Esophagus squamous epithelium (tissue), 4 donors: ENCODE measurements at regions not wholly inside any gene's neighbourhood (a gene's known extent, or its start where the extent isn't known, plus 50 kb on each side); places are given as distances from the start of the nearest gene placed in this dataset.

Experiments
- POLR2A ChIP-seq, 4 donors: fragments of 450-650 bp; IDR thresholded peaks; one replicate each; pipeline ENCODE4 v1.6.1; 2017; ENCODE audit warnings: antibody characterized with exemption in 4 of 4, mild to moderate bottlenecking in 4 of 4, moderate library complexity in 3 of 4
- TF ChIP-seq, protein P1 (sequence below), 6 experiments: fragments of 450-650 bp in 4 of 6; fragments of 200-600 bp in 2 of 6; sonication (generic) in 2 of 6; IDR thresholded peaks; one replicate each; pipeline ENCODE4 v1.5.1; 2016 to 2019; ENCODE audit warnings: antibody characterized with exemption in 6 of 6, mild to moderate bottlenecking in 4 of 6, moderate library complexity in 4 of 6

DNA sequence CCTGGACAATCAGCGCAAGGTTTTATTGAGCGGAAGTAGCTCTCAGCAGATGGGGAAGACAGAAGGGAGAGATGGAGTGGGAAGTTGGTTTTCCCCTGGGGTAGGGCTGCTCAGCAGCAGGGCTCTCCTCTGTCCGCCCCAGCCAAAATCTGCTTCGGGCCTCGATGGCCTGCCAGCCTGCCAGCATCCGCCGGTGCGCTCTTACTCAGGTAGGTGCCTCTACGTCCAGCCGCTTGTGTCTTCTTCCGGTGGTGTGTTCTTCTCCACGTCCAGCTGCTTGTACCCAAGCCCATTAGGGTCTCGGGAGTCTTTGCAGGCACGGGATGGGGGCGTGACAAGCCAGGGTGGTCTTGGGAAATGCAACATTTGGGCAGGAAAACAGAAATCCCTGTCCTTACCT is 1340.0 kb upstream of the MAP3K7 start:
- TF ChIP-seq, protein P1, sequence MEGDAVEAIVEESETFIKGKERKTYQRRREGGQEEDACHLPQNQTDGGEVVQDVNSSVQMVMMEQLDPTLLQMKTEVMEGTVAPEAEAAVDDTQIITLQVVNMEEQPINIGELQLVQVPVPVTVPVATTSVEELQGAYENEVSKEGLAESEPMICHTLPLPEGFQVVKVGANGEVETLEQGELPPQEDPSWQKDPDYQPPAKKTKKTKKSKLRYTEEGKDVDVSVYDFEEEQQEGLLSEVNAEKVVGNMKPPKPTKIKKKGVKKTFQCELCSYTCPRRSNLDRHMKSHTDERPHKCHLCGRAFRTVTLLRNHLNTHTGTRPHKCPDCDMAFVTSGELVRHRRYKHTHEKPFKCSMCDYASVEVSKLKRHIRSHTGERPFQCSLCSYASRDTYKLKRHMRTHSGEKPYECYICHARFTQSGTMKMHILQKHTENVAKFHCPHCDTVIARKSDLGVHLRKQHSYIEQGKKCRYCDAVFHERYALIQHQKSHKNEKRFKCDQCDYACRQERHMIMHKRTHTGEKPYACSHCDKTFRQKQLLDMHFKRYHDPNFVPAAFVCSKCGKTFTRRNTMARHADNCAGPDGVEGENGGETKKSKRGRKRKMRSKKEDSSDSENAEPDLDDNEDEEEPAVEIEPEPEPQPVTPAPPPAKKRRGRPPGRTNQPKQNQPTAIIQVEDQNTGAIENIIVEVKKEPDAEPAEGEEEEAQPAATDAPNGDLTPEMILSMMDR (IDR thresholded peaks at IDR 0.05) = no peak
- TF ChIP-seq POLR2A (IDR thresholded peaks at IDR 0.05) = no peak
